ENCODE measurements at regions not wholly inside any gene's neighbourhood (a gene's known extent, or its start where the extent isn't known, plus 50 kb on each side); places are given as distances from the start of the nearest gene placed in this dataset.

DNA sequence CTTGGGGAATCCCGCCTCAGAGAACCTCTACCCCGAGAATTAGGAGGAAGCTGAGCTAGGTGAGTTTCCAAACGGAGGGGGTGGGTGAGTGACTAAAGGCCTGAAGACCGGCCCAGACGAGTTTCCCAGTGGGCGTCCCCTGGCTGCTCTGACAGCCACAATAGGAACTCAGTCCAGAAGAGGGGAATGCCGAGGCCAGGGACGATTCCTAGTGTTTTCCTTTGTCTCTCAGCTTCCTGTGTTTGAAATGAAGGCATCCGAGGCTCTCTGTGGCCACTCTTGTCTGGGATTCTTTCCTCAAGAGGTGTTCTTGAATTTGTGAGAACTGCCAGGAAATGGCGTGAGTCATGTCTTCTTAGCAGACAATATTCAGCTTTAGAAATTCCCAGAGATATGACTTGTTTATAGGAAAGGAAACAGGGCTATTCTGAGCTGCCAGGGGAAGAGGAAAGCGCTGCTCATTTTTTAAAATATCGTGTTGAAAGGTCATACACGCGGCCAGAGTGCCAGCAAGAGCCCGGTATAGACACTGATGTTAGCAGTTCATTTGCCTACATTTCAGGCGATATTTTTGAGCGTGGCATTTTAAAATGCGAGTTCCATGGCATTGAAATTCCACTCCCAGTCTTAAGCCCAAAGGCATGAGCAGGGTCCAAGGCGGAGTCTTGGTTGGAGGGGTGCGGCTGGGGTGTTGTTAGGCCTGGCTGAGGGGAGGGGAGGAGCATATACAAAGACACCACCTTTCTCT is 169.1 kb upstream of the KLF7 start:
- intact Hi-C loops (cut with DNase I; ENCODE audit: low total_unique reads) = loop anchor here (5.0 kb wide), 1 partner anchor 283 kb away; no protein-coding TSS in a partner anchor
- DNase-seq (ENCODE audit: low spot score in 2 of 2) = peak in 1 of 2 donors; percentile 72
- no peak for TF ChIP-seq POLR2A (IDR thresholded peaks at IDR 0.05)
- TF ChIP-seq POLR2AphosphoS5 (IDR thresholded peaks at IDR 0.05) = peak in 2 of 3 donors; percentile 44 to 52
- H3K27me3 ChIP-seq = no peaks in the 10 kb centered on the region
- peak overlapping the region; percentile 86 to 92 for H3K27ac ChIP-seq
- no peaks in the 10 kb centered on the region for H3K4me1 ChIP-seq
- no peaks in the 10 kb centered on the region for H3K9me3 ChIP-seq
- peak overlapping the region; percentile 15 to 59 (median 39) for H3K4me3 ChIP-seq
- no peaks in the 10 kb centered on the region for H3K36me3 ChIP-seq

GRCh38 chr2:207337234-207338219 is 171.8 kb upstream of the KLF7 start:
- TF ChIP-seq, protein P1, sequence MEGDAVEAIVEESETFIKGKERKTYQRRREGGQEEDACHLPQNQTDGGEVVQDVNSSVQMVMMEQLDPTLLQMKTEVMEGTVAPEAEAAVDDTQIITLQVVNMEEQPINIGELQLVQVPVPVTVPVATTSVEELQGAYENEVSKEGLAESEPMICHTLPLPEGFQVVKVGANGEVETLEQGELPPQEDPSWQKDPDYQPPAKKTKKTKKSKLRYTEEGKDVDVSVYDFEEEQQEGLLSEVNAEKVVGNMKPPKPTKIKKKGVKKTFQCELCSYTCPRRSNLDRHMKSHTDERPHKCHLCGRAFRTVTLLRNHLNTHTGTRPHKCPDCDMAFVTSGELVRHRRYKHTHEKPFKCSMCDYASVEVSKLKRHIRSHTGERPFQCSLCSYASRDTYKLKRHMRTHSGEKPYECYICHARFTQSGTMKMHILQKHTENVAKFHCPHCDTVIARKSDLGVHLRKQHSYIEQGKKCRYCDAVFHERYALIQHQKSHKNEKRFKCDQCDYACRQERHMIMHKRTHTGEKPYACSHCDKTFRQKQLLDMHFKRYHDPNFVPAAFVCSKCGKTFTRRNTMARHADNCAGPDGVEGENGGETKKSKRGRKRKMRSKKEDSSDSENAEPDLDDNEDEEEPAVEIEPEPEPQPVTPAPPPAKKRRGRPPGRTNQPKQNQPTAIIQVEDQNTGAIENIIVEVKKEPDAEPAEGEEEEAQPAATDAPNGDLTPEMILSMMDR (IDR thresholded peaks at IDR 0.05) = no peak
- TF ChIP-seq POLR2A (IDR thresholded peaks at IDR 0.05) (no peak), POLR2AphosphoS5 (IDR thresholded peaks at IDR 0.05) (no peak)
- Histone ChIP-seq H3K27me3 (no peaks in the 10 kb centered on the region), H3K36me3 (no peaks in the 10 kb centered on the region), H3K9me3 (no peaks in the 10 kb centered on the region), H3K4me3 (no peak overlapping the region), H3K27ac (peak overlapping the region in 1 of 2 donors; percentile 40), H3K4me1 (no peaks in the 10 kb centered on the region)
- no peak for DNase-seq (ENCODE audit: low spot score in 2 of 2)
- intact Hi-C loops (cut with DNase I; ENCODE audit: low total_unique reads) = loop anchor here (5.0 kb wide), 1 partner anchor 280 kb away; no protein-coding TSS in a partner anchor

GRCh38 chr2:207338220-207338607 is 172.5 kb upstream of the KLF7 start:
- Histone ChIP-seq H3K27ac (no peak overlapping the region), H3K27me3 (no peaks in the 10 kb centered on the region), H3K4me1 (no peaks in the 10 kb centered on the region), H3K36me3 (no peaks in the 10 kb centered on the region), H3K4me3 (no peak overlapping the region), H3K9me3 (no peaks in the 10 kb centered on the region)
- no peak for DNase-seq (ENCODE audit: low spot score in 2 of 2)
- intact Hi-C loops (cut with DNase I; ENCODE audit: low total_unique reads) = loop anchor here (5.0 kb wide), 1 partner anchor 279 kb away; no protein-coding TSS in a partner anchor
- TF ChIP-seq POLR2AphosphoS5 (IDR thresholded peaks at IDR 0.05) (no peak), POLR2A (IDR thresholded peaks at IDR 0.05) (no peak)
- TF ChIP-seq, protein P1 (IDR thresholded peaks at IDR 0.05) = no peak

DNA sequence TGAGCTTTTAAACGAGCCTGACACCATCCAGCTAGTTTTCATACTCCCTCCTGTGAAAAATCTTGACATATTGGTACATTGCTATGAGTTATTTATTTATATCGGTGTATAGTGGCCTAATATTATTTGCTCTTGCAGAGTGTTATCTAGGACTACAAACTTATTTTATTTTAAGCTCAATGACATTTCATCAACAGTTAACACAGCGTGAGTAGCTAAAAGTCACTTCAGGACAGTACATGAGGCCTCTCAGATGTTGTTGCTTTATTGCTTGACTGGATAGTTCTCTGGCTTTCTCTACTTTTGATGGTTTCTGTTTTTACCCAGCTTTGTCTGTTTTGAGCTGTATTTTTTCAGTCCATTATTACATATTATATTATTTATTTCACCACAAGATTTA is 172.9 kb upstream of the KLF7 start:
- no peaks in the 10 kb centered on the region for H3K9me3 ChIP-seq
- H3K27ac ChIP-seq = no peak overlapping the region
- no peaks in the 10 kb centered on the region for H3K36me3 ChIP-seq
- H3K27me3 ChIP-seq = no peaks in the 10 kb centered on the region
- no peak overlapping the region for H3K4me3 ChIP-seq
- DNase-seq (ENCODE audit: low spot score in 2 of 2) = no peak
- intact Hi-C loops (cut with DNase I; ENCODE audit: low total_unique reads) = loop anchor here (5.0 kb wide), 1 partner anchor 279 kb away; no protein-coding TSS in a partner anchor
- TF ChIP-seq POLR2A (IDR thresholded peaks at IDR 0.05) (no peak), POLR2AphosphoS5 (IDR thresholded peaks at IDR 0.05) (no peak)
- TF ChIP-seq, protein P1 (IDR thresholded peaks at IDR 0.05) = no peak
- no peaks in the 10 kb centered on the region for H3K4me1 ChIP-seq

DNA sequence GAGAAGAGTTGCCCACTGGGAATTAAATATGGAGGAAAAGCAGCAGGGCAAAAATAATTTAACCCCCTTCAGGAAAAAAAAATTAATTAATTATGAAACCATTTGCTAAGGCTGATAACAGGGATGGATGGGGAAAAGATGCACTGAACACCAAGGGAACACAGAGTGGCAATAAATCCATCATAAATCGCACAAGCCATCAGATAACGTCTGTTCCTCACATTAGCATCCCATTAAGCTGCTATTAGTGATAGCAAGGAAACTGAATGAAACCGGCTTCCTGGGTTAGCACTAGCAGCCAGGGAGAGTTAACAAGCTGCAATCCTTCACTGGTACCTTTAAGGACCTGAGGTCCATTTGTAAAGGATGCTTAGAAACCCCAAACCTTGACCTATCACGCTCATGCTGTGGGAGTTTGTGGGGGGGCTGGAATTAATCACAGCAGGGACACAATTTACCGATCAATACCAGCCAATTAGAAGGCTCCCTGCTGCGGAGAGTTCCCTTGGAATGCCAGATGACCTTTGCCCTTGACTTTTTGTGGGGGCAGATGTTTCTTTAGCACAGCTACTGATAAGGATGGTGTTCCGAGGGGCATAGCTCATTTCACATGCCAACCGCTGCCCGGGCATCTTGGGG is 175.5 kb upstream of the KLF7 start:
- H3K4me3 ChIP-seq = no peak overlapping the region
- intact Hi-C loops (cut with DNase I; ENCODE audit: low total_unique reads) = no loop called here
- no peaks in the 10 kb centered on the region for H3K36me3 ChIP-seq
- H3K27me3 ChIP-seq = no peaks in the 10 kb centered on the region
- H3K9me3 ChIP-seq = no peaks in the 10 kb centered on the region
- no peaks in the 10 kb centered on the region for H3K4me1 ChIP-seq
- H3K27ac ChIP-seq = no peak overlapping the region
- TF ChIP-seq POLR2A (IDR thresholded peaks at IDR 0.05) (no peak), POLR2AphosphoS5 (IDR thresholded peaks at IDR 0.05) (no peak)
- TF ChIP-seq, protein P1 (IDR thresholded peaks at IDR 0.05) = no peak
- no peak for DNase-seq (ENCODE audit: low spot score in 2 of 2)

All from breast epithelium (tissue), 4 donors.